ENCODE measurements at regions not wholly inside any gene's neighbourhood (a gene's known extent, or its start where the extent isn't known, plus 50 kb on each side); places are given as distances from the start of the nearest gene placed in this dataset.

- no peaks in the 10 kb centered on the region for H3K27me3 ChIP-seq (ENCODE audit: control insufficient read depth, extremely low read depth, insufficient read depth, low read length)
- H2AFZ ChIP-seq (ENCODE audit: control insufficient read depth, low read length), result no peak overlapping the region
- no peak for TF ChIP-seq EZH2 (IDR thresholded peaks at IDR 0.05; ENCODE audit: low read length)
- TF ChIP-seq CTCF (optimal IDR thresholded peaks at IDR 0.05 in 1 of 3, IDR thresholded peaks at IDR 0.05 in 1 of 3, conservative IDR thresholded peaks at IDR 0.05 in 1 of 3; ENCODE audit: extremely low read depth in 1 of 3, insufficient read depth in 2 of 3, low read length in 3 of 3), result no peak
- H4K20me1 ChIP-seq (ENCODE audit: control insufficient read depth, extremely low read depth, insufficient read depth, low read length), result no peaks in the 10 kb centered on the region
- no peaks in the 10 kb centered on the region for H3K9me1 ChIP-seq (ENCODE audit: control insufficient read depth, extremely low read depth, insufficient read depth, low read length)
- H3K4me2 ChIP-seq (ENCODE audit: control insufficient read depth, extremely low read depth, insufficient read depth, low read depth, low read length), result no peak overlapping the region
- no peaks in the 10 kb centered on the region for H3K36me3 ChIP-seq (ENCODE audit: control insufficient read depth in 2 of 2, extremely low read depth in 1 of 2, insufficient read depth in 2 of 2, low read length in 2 of 2)
- DNase-seq (ENCODE audit: low read depth, low spot score) (no peak), FAIRE-seq (no peak)
- H3K4me1 ChIP-seq (ENCODE audit: control insufficient read depth, extremely low read depth, insufficient read depth, low read length), result peaks cover 10% of the 10 kb centered on the region
- H3K9me3 ChIP-seq (ENCODE audit: control insufficient read depth, low read depth, low read length), result no peaks in the 10 kb centered on the region
- no peaks in the 10 kb centered on the region for H3K79me2 ChIP-seq (ENCODE audit: control insufficient read depth, insufficient read depth, low read length)
- H3K27ac ChIP-seq (ENCODE audit: control insufficient read depth, insufficient read depth, low read length), result no peak overlapping the region
- H3K4me3 ChIP-seq (ENCODE audit: control insufficient read depth in 2 of 3, extremely low read depth in 1 of 3, insufficient read depth in 2 of 3, low read depth in 1 of 3, low read length in 3 of 3), result no peak overlapping the region
- dilution Hi-C loops (cut with MboI; ENCODE audit: extremely low pct_ligation_motif_present, low sequenced_read_pairs), result no loop called here
- H3K9ac ChIP-seq (ENCODE audit: control insufficient read depth, extremely low read depth, insufficient read depth, low read length), result no peak overlapping the region
Observed at GRCh38 chr11:109968299-109968698, 124.9 kb upstream of the ZC3H12C start.

GRCh38 chr11:109968781-109969180 lies 124.4 kb upstream of the ZC3H12C start:
- H4K20me1 ChIP-seq (ENCODE audit: control insufficient read depth, extremely low read depth, insufficient read depth, low read length), result no peaks in the 10 kb centered on the region
- dilution Hi-C loops (cut with MboI; ENCODE audit: extremely low pct_ligation_motif_present, low sequenced_read_pairs), result no loop called here
- TF ChIP-seq CTCF (optimal IDR thresholded peaks at IDR 0.05 in 1 of 3, IDR thresholded peaks at IDR 0.05 in 1 of 3, conservative IDR thresholded peaks at IDR 0.05 in 1 of 3; ENCODE audit: extremely low read depth in 1 of 3, insufficient read depth in 2 of 3, low read length in 3 of 3) (no peak), EZH2 (IDR thresholded peaks at IDR 0.05; ENCODE audit: low read length) (no peak)
- FAIRE-seq (no peak), DNase-seq (ENCODE audit: low read depth, low spot score) (no peak)
- H3K27me3 ChIP-seq (ENCODE audit: control insufficient read depth, extremely low read depth, insufficient read depth, low read length), result no peaks in the 10 kb centered on the region
- H3K4me3 ChIP-seq (ENCODE audit: control insufficient read depth in 2 of 3, extremely low read depth in 1 of 3, insufficient read depth in 2 of 3, low read depth in 1 of 3, low read length in 3 of 3), result no peak overlapping the region
- no peak overlapping the region for H3K27ac ChIP-seq (ENCODE audit: control insufficient read depth, insufficient read depth, low read length)
- H3K36me3 ChIP-seq (ENCODE audit: control insufficient read depth in 2 of 2, extremely low read depth in 1 of 2, insufficient read depth in 2 of 2, low read length in 2 of 2), result no peaks in the 10 kb centered on the region
- H3K4me2 ChIP-seq (ENCODE audit: control insufficient read depth, extremely low read depth, insufficient read depth, low read depth, low read length), result no peak overlapping the region
- no peak overlapping the region for H3K9ac ChIP-seq (ENCODE audit: control insufficient read depth, extremely low read depth, insufficient read depth, low read length)
- no peaks in the 10 kb centered on the region for H3K79me2 ChIP-seq (ENCODE audit: control insufficient read depth, insufficient read depth, low read length)
- H3K9me1 ChIP-seq (ENCODE audit: control insufficient read depth, extremely low read depth, insufficient read depth, low read length), result no peaks in the 10 kb centered on the region
- peaks cover 10% of the 10 kb centered on the region for H3K4me1 ChIP-seq (ENCODE audit: control insufficient read depth, extremely low read depth, insufficient read depth, low read length)
- no peak overlapping the region for H2AFZ ChIP-seq (ENCODE audit: control insufficient read depth, low read length)
- no peaks in the 10 kb centered on the region for H3K9me3 ChIP-seq (ENCODE audit: control insufficient read depth, low read depth, low read length)
